LNCaP clone FGC (cell line): ENCODE measurements at regions not wholly inside any gene's neighbourhood (a gene's known extent, or its start where the extent isn't known, plus 50 kb on each side); places are given as distances from the start of the nearest gene placed in this dataset.

Experiments used
- DNase-seq: peaks from one replicate; pipeline ENCODE4 v3.0.0-alpha.2; 2011; ENCODE audit warnings: low read depth
- H3K4me3 ChIP-seq: 2 replicates; pipeline ENCODE4 v1.5.1; 2011; ENCODE audit warnings: mild to moderate bottlenecking, low read depth, low read length, control low read depth
- CTCF ChIP-seq: IDR thresholded peaks from 2 replicates; pipeline ENCODE4 v1.5.1; 2012; ENCODE audit warnings: mild to moderate bottlenecking; ENCODE audit not compliant: control insufficient read depth, insufficient read depth; ENCODE audit errors: extremely low read depth

GRCh38 chr3:194271460-194272035 lies 79.6 kb downstream of the CPN2 start:
- TF ChIP-seq CTCF: no peak
- no peak overlapping the region for H3K4me3 ChIP-seq
- no peak for DNase-seq

- no peak overlapping the region for H3K4me3 ChIP-seq
- TF ChIP-seq CTCF: no peak
- no peak for DNase-seq
Observed at GRCh38 chr3:194272221-194272620, 78.9 kb downstream of the CPN2 start.

- no peak for TF ChIP-seq CTCF
- no peak for DNase-seq
- H3K4me3 ChIP-seq: no peak overlapping the region
Observed at GRCh38 chr3:194272861-194273742, 78.0 kb downstream of the CPN2 start.

- TF ChIP-seq CTCF: no peak
- no peak overlapping the region for H3K4me3 ChIP-seq
- DNase-seq: no peak
Observed at GRCh38 chr3:194273743-194274310, 77.3 kb downstream of the CPN2 start.

GRCh38 chr3:194274424-194275085 lies 76.6 kb downstream of the CPN2 start:
- TF ChIP-seq CTCF: no peak
- no peak overlapping the region for H3K4me3 ChIP-seq
- DNase-seq: no peak

- DNase-seq: no peak
- H3K4me3 ChIP-seq: no peak overlapping the region
- TF ChIP-seq CTCF: no peak
Observed at GRCh38 chr3:194275291-194275690, 75.8 kb downstream of the CPN2 start.
